DMS153 treated with DMSO at 0.1 percent for 48 hours (cell line): ENCODE measurements at regions not wholly inside any gene's neighbourhood (a gene's known extent, or its start where the extent isn't known, plus 50 kb on each side); places are given as distances from the start of the nearest gene placed in this dataset.
"Not testable (repeated sequence)": the region's sequence is repeated elsewhere in the genome, so short reads cannot be mapped to it uniquely, and the experiment has no call there.

Source experiments
- DNase-seq: peaks from one replicate; lab custom pipeline; 2025; ENCODE audit not compliant: unreplicated experiment; lab: John Stamatoyannopoulos, UW

GRCh38 chr1:65527190-65527589 lies 106.7 kb downstream of the LEPR start:
- DNase-seq: no peak

- no peak for DNase-seq
Measured at GRCh38 chr1:65527707-65528503, 107.4 kb downstream of the LEPR start.

- DNase-seq: no peak
Measured at GRCh38 chr1:65531972-65532570, 111.6 kb downstream of the LEPR start.

GRCh38 chr1:65535981-65536380 lies 115.5 kb downstream of the LEPR start:
- DNase-seq: no peak

- DNase-seq: no peak
Measured at GRCh38 chr1:65538086-65538485, 117.6 kb downstream of the LEPR start.

- DNase-seq: no peak
Measured at GRCh38 chr1:65538664-65539063, 118.2 kb downstream of the LEPR start.

- no peak for DNase-seq
Measured at GRCh38 chr1:65539266-65540131, 119.0 kb downstream of the LEPR start.

GRCh38 chr1:65541161-65541560 lies 120.7 kb downstream of the LEPR start:
- no peak for DNase-seq

GRCh38 chr1:65541865-65542264 lies 121.4 kb downstream of the LEPR start:
- no peak for DNase-seq

- DNase-seq: not testable (repeated sequence)
Measured at GRCh38 chr1:65542592-65542991, 122.1 kb downstream of the LEPR start.

- DNase-seq: not testable (repeated sequence)
Measured at GRCh38 chr1:65550306-65551010, 130.0 kb downstream of the LEPR start.

- not testable (repeated sequence) for DNase-seq
Measured at GRCh38 chr1:65552484-65552883, 132.0 kb downstream of the LEPR start.

GRCh38 chr1:65554086-65554764 lies 133.8 kb downstream of the LEPR start:
- DNase-seq: not testable (repeated sequence)

- DNase-seq: no peak
Measured at GRCh38 chr1:65554829-65555228, 134.4 kb downstream of the LEPR start.

GRCh38 chr1:65558215-65558614 lies 137.7 kb downstream of the LEPR start:
- no peak for DNase-seq

GRCh38 chr1:65564493-65564892 lies 144.0 kb downstream of the LEPR start:
- DNase-seq: no peak

GRCh38 chr1:65568285-65568684 lies 147.8 kb downstream of the LEPR start:
- DNase-seq: no peak

- no peak for DNase-seq
Measured at GRCh38 chr1:65572701-65573421, 152.4 kb downstream of the LEPR start.

- DNase-seq: no peak
Measured at GRCh38 chr1:65577278-65577677, 156.8 kb downstream of the LEPR start.

GRCh38 chr1:65577982-65578381 lies 157.5 kb downstream of the LEPR start:
- DNase-seq: not testable (repeated sequence)
